Ovary (tissue), 3 donors: ENCODE measurements at regions not wholly inside any gene's neighbourhood (a gene's known extent, or its start where the extent isn't known, plus 50 kb on each side); places are given as distances from the start of the nearest gene placed in this dataset.

ENCODE experiments used
- EP300 ChIP-seq: sonication (generic); formaldehyde crosslinking; IDR thresholded peaks from one replicate; pipeline ENCODE4 v1.6.1; 2017; ENCODE audit warnings: antibody characterized with exemption
- TF ChIP-seq, protein P1 (sequence below), 3 donors: fragments of 450-650 bp in 2 of 3; fragments of 200-600 bp in 1 of 3; IDR thresholded peaks; one replicate each; pipeline versions ENCODE4 v1.5.1 to v1.8.0; 2016 to 2022; ENCODE audit warnings: antibody characterized with exemption in 3 of 3, mild to moderate bottlenecking in 1 of 3
- donor health status: DM: no; HTN: no; CAD: no.

- TF ChIP-seq, protein P1, sequence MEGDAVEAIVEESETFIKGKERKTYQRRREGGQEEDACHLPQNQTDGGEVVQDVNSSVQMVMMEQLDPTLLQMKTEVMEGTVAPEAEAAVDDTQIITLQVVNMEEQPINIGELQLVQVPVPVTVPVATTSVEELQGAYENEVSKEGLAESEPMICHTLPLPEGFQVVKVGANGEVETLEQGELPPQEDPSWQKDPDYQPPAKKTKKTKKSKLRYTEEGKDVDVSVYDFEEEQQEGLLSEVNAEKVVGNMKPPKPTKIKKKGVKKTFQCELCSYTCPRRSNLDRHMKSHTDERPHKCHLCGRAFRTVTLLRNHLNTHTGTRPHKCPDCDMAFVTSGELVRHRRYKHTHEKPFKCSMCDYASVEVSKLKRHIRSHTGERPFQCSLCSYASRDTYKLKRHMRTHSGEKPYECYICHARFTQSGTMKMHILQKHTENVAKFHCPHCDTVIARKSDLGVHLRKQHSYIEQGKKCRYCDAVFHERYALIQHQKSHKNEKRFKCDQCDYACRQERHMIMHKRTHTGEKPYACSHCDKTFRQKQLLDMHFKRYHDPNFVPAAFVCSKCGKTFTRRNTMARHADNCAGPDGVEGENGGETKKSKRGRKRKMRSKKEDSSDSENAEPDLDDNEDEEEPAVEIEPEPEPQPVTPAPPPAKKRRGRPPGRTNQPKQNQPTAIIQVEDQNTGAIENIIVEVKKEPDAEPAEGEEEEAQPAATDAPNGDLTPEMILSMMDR (IDR thresholded peaks at IDR 0.05), result no peak
- TF ChIP-seq EP300, result no peak
These were observed 259.3 kb downstream of the ADAMTS20 start for GRCh38 chr12:43292699-43293098.
